HFFc6 (cell line): ENCODE measurements at regions not wholly inside any gene's neighbourhood (a gene's known extent, or its start where the extent isn't known, plus 50 kb on each side); places are given as distances from the start of the nearest gene placed in this dataset.

ENCODE experiments used
- DNase-seq: peaks from one replicate; pipeline ENCODE4 v3.0.0-alpha.2; 2018
- H3K27ac Mint-ChIP-seq: 2 replicates; pipeline ENCODE4 v1.8.0; 2020; ENCODE audit warnings: mild to moderate bottlenecking, mixed read lengths
- H3K27me3 Mint-ChIP-seq: 2 replicates; pipeline ENCODE4 v1.8.0; 2021; ENCODE audit warnings: mild to moderate bottlenecking, moderate library complexity, mixed read lengths; ENCODE audit not compliant: insufficient read depth
- H3K36me3 Mint-ChIP-seq: 2 replicates; pipeline ENCODE4 v1.8.0; 2021; ENCODE audit warnings: low read depth, mixed read lengths
- H3K4me1 Mint-ChIP-seq: 2 replicates; pipeline ENCODE4 v1.8.0; 2020; ENCODE audit warnings: low read depth, mixed read lengths
- H3K4me3 Mint-ChIP-seq: 2 replicates; pipeline ENCODE4 v1.8.0; 2020; ENCODE audit warnings: mild to moderate bottlenecking, moderate library complexity, mixed read lengths
- H3K9me3 Mint-ChIP-seq: 2 replicates; pipeline ENCODE4 v1.8.0; 2020; ENCODE audit warnings: mild to moderate bottlenecking, mixed read lengths
- CTCF ChIP-seq: fragments of 200-600 bp; sonication (generic); IDR thresholded peaks from 2 replicates; pipeline ENCODE4 v1.5.0; 2021; ENCODE audit warnings: antibody characterized with exemption, mild to moderate bottlenecking

- no peak for TF ChIP-seq CTCF
- no peaks in the 10 kb centered on the region for H3K36me3 Mint-ChIP-seq
- H3K9me3 Mint-ChIP-seq, result no peaks in the 10 kb centered on the region
- H3K4me3 Mint-ChIP-seq, result no peak overlapping the region
- no peak overlapping the region for H3K27ac Mint-ChIP-seq
- H3K27me3 Mint-ChIP-seq, result peaks cover 38% of the 10 kb centered on the region
- no peaks in the 10 kb centered on the region for H3K4me1 Mint-ChIP-seq
- DNase-seq, result no peak
Observed at GRCh38 chr9:38281917-38282316, 110.6 kb upstream of the ALDH1B1 start.

- Mint-ChIP-seq H3K4me3 (no peak overlapping the region), H3K4me1 (no peaks in the 10 kb centered on the region), H3K9me3 (no peaks in the 10 kb centered on the region), H3K27ac (no peak overlapping the region), H3K27me3 (peaks cover 38% of the 10 kb centered on the region), H3K36me3 (no peaks in the 10 kb centered on the region)
- no peak for TF ChIP-seq CTCF
- DNase-seq, result no peak
Observed at GRCh38 chr9:38281196-38281595, 111.3 kb upstream of the ALDH1B1 start.

- no peak overlapping the region for H3K4me3 Mint-ChIP-seq
- H3K27ac Mint-ChIP-seq, result no peak overlapping the region
- H3K4me1 Mint-ChIP-seq, result no peaks in the 10 kb centered on the region
- DNase-seq, result no peak
- no peaks in the 10 kb centered on the region for H3K9me3 Mint-ChIP-seq
- H3K27me3 Mint-ChIP-seq, result peaks cover 35% of the 10 kb centered on the region
- H3K36me3 Mint-ChIP-seq, result no peaks in the 10 kb centered on the region
- no peak for TF ChIP-seq CTCF
Observed at GRCh38 chr9:38280251-38280800, 112.2 kb upstream of the ALDH1B1 start.

GRCh38 chr9:38278931-38279679 is 113.4 kb upstream of the ALDH1B1 start:
- H3K4me1 Mint-ChIP-seq, result no peaks in the 10 kb centered on the region
- no peak overlapping the region for H3K4me3 Mint-ChIP-seq
- H3K27me3 Mint-ChIP-seq, result peaks cover 29% of the 10 kb centered on the region
- no peak for DNase-seq
- H3K36me3 Mint-ChIP-seq, result no peaks in the 10 kb centered on the region
- H3K27ac Mint-ChIP-seq, result no peak overlapping the region
- no peak for TF ChIP-seq CTCF
- no peaks in the 10 kb centered on the region for H3K9me3 Mint-ChIP-seq

GRCh38 chr9:38278457-38278856 is 114.0 kb upstream of the ALDH1B1 start:
- no peaks in the 10 kb centered on the region for H3K9me3 Mint-ChIP-seq
- peaks cover 29% of the 10 kb centered on the region for H3K27me3 Mint-ChIP-seq
- TF ChIP-seq CTCF, result no peak
- H3K4me3 Mint-ChIP-seq, result no peak overlapping the region
- H3K36me3 Mint-ChIP-seq, result no peaks in the 10 kb centered on the region
- H3K27ac Mint-ChIP-seq, result no peak overlapping the region
- H3K4me1 Mint-ChIP-seq, result no peaks in the 10 kb centered on the region
- no peak for DNase-seq
